ENCODE measurements at regions not wholly inside any gene's neighbourhood (a gene's known extent, or its start where the extent isn't known, plus 50 kb on each side); places are given as distances from the start of the nearest gene placed in this dataset.

- DNase-seq (ENCODE audit: low read depth in 1 of 2, low spot score in 1 of 2) (no peak), ATAC-seq (no peak), FAIRE-seq (no peak)
- Histone ChIP-seq H3K27ac (no peak overlapping the region), H3K9me3 (no peaks in the 10 kb centered on the region), H3K4me2 (no peak overlapping the region), H3K4me1 (no peaks in the 10 kb centered on the region), H3K4me3 (no peak overlapping the region)
- POLR2A ChIA-PET = no interaction called here
- 85% methylated on average over 9 of the region's 9 CpGs for WGBS (ENCODE audit: missing lambda C conversion rate)
- CTCF ChIA-PET = no interaction called here
- no peak for TF ChIP-seq ATOH8 (CRISPR knock-in tag; IDR thresholded peaks at IDR 0.05; ENCODE audit: low read depth)
- TF ChIP-seq RAD21 (conservative IDR thresholded peaks at IDR 0.05 in 1 of 2, IDR thresholded peaks at IDR 0.05 in 1 of 2) = no peak
- no peak for TF ChIP-seq HOXB5 (CRISPR knock-in tag; IDR thresholded peaks at IDR 0.05)
- no peak for TF ChIP-seq ZSCAN20 (CRISPR knock-in tag; IDR thresholded peaks at IDR 0.05)
- no peak for TF ChIP-seq PHF8 (IDR thresholded peaks at IDR 0.05; ENCODE audit: borderline replicate concordance, low read depth)
- no peak for TF ChIP-seq FOXS1 (CRISPR knock-in tag; IDR thresholded peaks at IDR 0.05)
- no peak for TF ChIP-seq ZNF302 (CRISPR knock-in tag; IDR thresholded peaks at IDR 0.05)
- no peak for TF ChIP-seq KDM1A (IDR thresholded peaks at IDR 0.05; ENCODE audit: low read depth)
- no peak for TF ChIP-seq USF2 (IDR thresholded peaks at IDR 0.05)
- TF ChIP-seq CHD4 (IDR thresholded peaks at IDR 0.05; ENCODE audit: borderline replicate concordance) = no peak
- TF ChIP-seq PBX3 (IDR thresholded peaks at IDR 0.05) = no peak
- TF ChIP-seq SREBF2 (IDR thresholded peaks at IDR 0.05) = no peak
- no peak for TF ChIP-seq GATA3 (IDR thresholded peaks at IDR 0.05; ENCODE audit: borderline replicate concordance)
- no peak for TF ChIP-seq EHF (CRISPR knock-in tag; IDR thresholded peaks at IDR 0.05)
Observed at GRCh38 chr1:189787201-189787600, 690.5 kb downstream of the BRINP3 start.

GRCh38 chr1:189790335-189790734 lies 687.3 kb downstream of the BRINP3 start:
- no peak overlapping the region for H3K4me2 ChIP-seq
- WGBS (ENCODE audit: missing lambda C conversion rate) = 66% methylated on average over 2 of the region's 2 CpGs
- CTCF ChIA-PET = no interaction called here
- TF ChIP-seq ZSCAN20 (CRISPR knock-in tag; IDR thresholded peaks at IDR 0.05) (no peak), BCL3 (IDR thresholded peaks at IDR 0.05) (no peak)
- no peak overlapping the region for H3K27ac ChIP-seq
- DNase-seq (ENCODE audit: low read depth in 1 of 2, low spot score in 1 of 2) (no peak), FAIRE-seq (no peak), ATAC-seq (no peak)
- no peaks in the 10 kb centered on the region for H3K4me1 ChIP-seq
- H3K9me3 ChIP-seq = no peaks in the 10 kb centered on the region
- H3K4me3 ChIP-seq = no peak overlapping the region
- POLR2A ChIA-PET = no interaction called here

GRCh38 chr1:189803364-189803763 lies 674.3 kb downstream of the BRINP3 start:
- Histone ChIP-seq H3K4me2 (no peak overlapping the region), H3K9me3 (no peaks in the 10 kb centered on the region), H3K27ac (no peak overlapping the region), H3K4me3 (no peak overlapping the region), H3K4me1 (no peaks in the 10 kb centered on the region)
- CTCF ChIA-PET = no interaction called here
- TF ChIP-seq ZFP36 (IDR thresholded peaks at IDR 0.05; ENCODE audit: borderline replicate concordance, partially characterized antibody) = no peak
- WGBS (ENCODE audit: missing lambda C conversion rate) = 65% methylated on average over 2 of the region's 3 CpGs
- DNase-seq (ENCODE audit: low read depth in 1 of 2, low spot score in 1 of 2) = no peak
- FAIRE-seq = no peak
- POLR2A ChIA-PET = no interaction called here
- peak in 1 of 2 experiments; percentile 52; a peak in 1 of 6 replicates for ATAC-seq

- FAIRE-seq (no peak), ATAC-seq (no peak)
Observed at GRCh38 chr1:189804352-189804751, 673.3 kb downstream of the BRINP3 start.

More at GRCh38 chr1:189804352-189804751, 673.3 kb downstream of the BRINP3 start:
- no peaks in the 10 kb centered on the region for H3K4me1 ChIP-seq
- no peak overlapping the region for H3K4me3 ChIP-seq
- H3K4me2 ChIP-seq = no peak overlapping the region
- CTCF ChIA-PET = no interaction called here
- POLR2A ChIA-PET = no interaction called here
- TF ChIP-seq HMGXB4 (CRISPR knock-in tag; IDR thresholded peaks at IDR 0.05; ENCODE audit: borderline replicate concordance) = no peak
- no peak for TF ChIP-seq KDM5A (IDR thresholded peaks at IDR 0.05)
- no peak for TF ChIP-seq NFE2L2 (conservative IDR thresholded peaks at IDR 0.05; ENCODE audit: low read length)
- no peak for TF ChIP-seq EHF (CRISPR knock-in tag; IDR thresholded peaks at IDR 0.05)
- TF ChIP-seq TP53 (CRISPR knock-in tag; IDR thresholded peaks at IDR 0.05) = no peak
- no peak for TF ChIP-seq POLR2A (IDR thresholded peaks at IDR 0.05; ENCODE audit: low read length)
- TF ChIP-seq HOXB13 (CRISPR knock-in tag; IDR thresholded peaks at IDR 0.05; ENCODE audit: low read depth) = no peak
- no peak for TF ChIP-seq ZFP36 (IDR thresholded peaks at IDR 0.05; ENCODE audit: borderline replicate concordance, partially characterized antibody)
- TF ChIP-seq NR3C1 (IDR thresholded peaks at IDR 0.05) = no peak
- TF ChIP-seq RNF2 (IDR thresholded peaks at IDR 0.05; ENCODE audit: borderline replicate concordance, low read depth) = no peak
- no peak for TF ChIP-seq MAFK (IDR thresholded peaks at IDR 0.05; ENCODE audit: partially characterized antibody)
- no peak for TF ChIP-seq HDAC2 (IDR thresholded peaks at IDR 0.05)
- TF ChIP-seq CBX8 (IDR thresholded peaks at IDR 0.05) = no peak
- no peak for TF ChIP-seq PHF8 (IDR thresholded peaks at IDR 0.05; ENCODE audit: borderline replicate concordance, low read depth)
- WGBS (ENCODE audit: missing lambda C conversion rate) = 93% methylated on average over 2 of the region's 2 CpGs
- no peak overlapping the region for H3K27ac ChIP-seq
- H3K9me3 ChIP-seq = no peaks in the 10 kb centered on the region
- DNase-seq (ENCODE audit: low read depth in 1 of 2, low spot score in 1 of 2) = no peak

All from A549 (cell line).